Body of pancreas (tissue), 4 donors: ENCODE measurements at regions not wholly inside any gene's neighbourhood (a gene's known extent, or its start where the extent isn't known, plus 50 kb on each side); places are given as distances from the start of the nearest gene placed in this dataset.

Experiments used
- ATAC-seq: fragments of 150-250 bp; one replicate; pipeline ENCODE4 v1.9.1; 2016
- DNase-seq, 4 donors: peaks; one replicate each; pipeline ENCODE4 v3.0.0-alpha.2; 2019
- H3K27ac ChIP-seq, 4 donors: fragments of 200-600 bp; sonication (generic); 1 replicate in 3 of 4; 2 replicates in 1 of 4; pipeline versions ENCODE4 v1.5.1 to v1.6.1; 2016 to 2019; ENCODE audit warnings: mild to moderate bottlenecking in 1 of 4, mixed read lengths in 1 of 4, moderate library complexity in 1 of 4
- H3K27me3 ChIP-seq, 2 donors: fragments of 200-600 bp; sonication (generic); one replicate each; pipeline ENCODE4 v1.6.0; 2016; ENCODE audit warnings: mild to moderate bottlenecking in 1 of 2
- H3K36me3 ChIP-seq, 2 donors: fragments of 200-600 bp; sonication (generic); replicated peaks in 1 of 2; 2 replicates each; pipeline ENCODE4 v1.5.1; 2016; ENCODE audit warnings: low read depth in 2 of 2; ENCODE audit not compliant: insufficient read depth in 1 of 2
- H3K4me1 ChIP-seq: fragments of 200-600 bp; sonication (generic); one replicate; pipeline ENCODE4 v1.6.0; 2016
- H3K4me3 ChIP-seq, 2 donors: fragments of 200-600 bp; sonication (generic); 1 replicate in 1 of 2; 2 replicates in 1 of 2; pipeline ENCODE4 v1.5.1; 2016 to 2019
- H3K9me3 ChIP-seq, 3 donors: fragments of 200-600 bp; sonication (generic); 1 replicate in 2 of 3; 2 replicates in 1 of 3; pipeline ENCODE4 v1.5.1; 2016
- POLR2A ChIP-seq, 3 donors: fragments of 450-650 bp; IDR thresholded peaks; one replicate each; pipeline ENCODE4 v1.6.1; 2016; ENCODE audit warnings: antibody characterized with exemption in 3 of 3, mild to moderate bottlenecking in 2 of 3
- WGBS, 2 donors: methylation state at CpG; one replicate each; pipeline ENCODE4 v1.1.5; 2017; 5-methylcytosine and 5-hydroxymethylcytosine counted together
- intact Hi-C: fragments of 100-400 bp; cut with DNase I; formaldehyde crosslinking; loops from one replicate; pipeline ENCODE4 v1.15.1; 2023
- TF ChIP-seq, protein P1 (sequence below), 7 experiments: fragments of 450-650 bp in 4 of 7; fragments of 200-600 bp in 3 of 7; sonication (generic) in 3 of 7; IDR thresholded peaks; one replicate each; pipeline ENCODE4 v1.5.1; 2016 to 2019; ENCODE audit warnings: antibody characterized with exemption in 7 of 7

DNA sequence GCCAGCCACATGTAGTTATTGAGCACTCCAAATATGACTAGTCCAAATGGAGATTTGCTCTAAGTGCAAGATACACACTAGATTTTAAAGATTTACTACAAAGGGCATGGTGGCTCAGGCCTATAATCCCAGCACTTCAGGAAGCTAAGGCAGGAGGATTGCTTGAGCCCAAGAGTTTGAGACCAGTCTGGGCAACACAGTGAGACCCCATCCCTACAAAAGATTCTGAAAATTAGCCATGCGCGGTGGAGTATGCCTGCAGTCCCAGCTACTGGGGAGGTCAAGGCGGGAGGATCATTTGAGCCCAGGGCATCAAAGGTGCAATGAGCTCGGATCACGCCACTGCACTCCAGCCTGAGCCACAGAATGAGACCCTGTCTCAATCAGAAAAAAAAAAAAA, 93.5 kb upstream of the HNRNPA3 start:
- DNase-seq: no peak
- no peak for ATAC-seq
- 88 to 98% methylated on average over 5 of the region's 5 CpGs for WGBS, 2 donors
- no peaks in the 10 kb centered on the region for H3K27me3 ChIP-seq
- no peak overlapping the region for H3K27ac ChIP-seq
- no peak overlapping the region for H3K4me3 ChIP-seq
- no peaks in the 10 kb centered on the region for H3K9me3 ChIP-seq
- H3K4me1 ChIP-seq: no peaks in the 10 kb centered on the region
- H3K36me3 ChIP-seq: no peaks in the 10 kb centered on the region
- no peak for TF ChIP-seq POLR2A (IDR thresholded peaks at IDR 0.05)
- TF ChIP-seq, protein P1, sequence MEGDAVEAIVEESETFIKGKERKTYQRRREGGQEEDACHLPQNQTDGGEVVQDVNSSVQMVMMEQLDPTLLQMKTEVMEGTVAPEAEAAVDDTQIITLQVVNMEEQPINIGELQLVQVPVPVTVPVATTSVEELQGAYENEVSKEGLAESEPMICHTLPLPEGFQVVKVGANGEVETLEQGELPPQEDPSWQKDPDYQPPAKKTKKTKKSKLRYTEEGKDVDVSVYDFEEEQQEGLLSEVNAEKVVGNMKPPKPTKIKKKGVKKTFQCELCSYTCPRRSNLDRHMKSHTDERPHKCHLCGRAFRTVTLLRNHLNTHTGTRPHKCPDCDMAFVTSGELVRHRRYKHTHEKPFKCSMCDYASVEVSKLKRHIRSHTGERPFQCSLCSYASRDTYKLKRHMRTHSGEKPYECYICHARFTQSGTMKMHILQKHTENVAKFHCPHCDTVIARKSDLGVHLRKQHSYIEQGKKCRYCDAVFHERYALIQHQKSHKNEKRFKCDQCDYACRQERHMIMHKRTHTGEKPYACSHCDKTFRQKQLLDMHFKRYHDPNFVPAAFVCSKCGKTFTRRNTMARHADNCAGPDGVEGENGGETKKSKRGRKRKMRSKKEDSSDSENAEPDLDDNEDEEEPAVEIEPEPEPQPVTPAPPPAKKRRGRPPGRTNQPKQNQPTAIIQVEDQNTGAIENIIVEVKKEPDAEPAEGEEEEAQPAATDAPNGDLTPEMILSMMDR (IDR thresholded peaks at IDR 0.05): no peak
- intact Hi-C loops: no loop called here

GRCh38 chr2:177123048-177123447, 89.5 kb upstream of the HNRNPA3 start:
- Histone ChIP-seq H3K4me3 (no peak overlapping the region), H3K27ac (no peak overlapping the region), H3K27me3 (no peaks in the 10 kb centered on the region), H3K9me3 (no peaks in the 10 kb centered on the region), H3K4me1 (no peaks in the 10 kb centered on the region), H3K36me3 (no peaks in the 10 kb centered on the region)
- intact Hi-C loops: no loop called here
- TF ChIP-seq POLR2A (IDR thresholded peaks at IDR 0.05): no peak
- 66 to 69% methylated on average over 1 of the region's 1 CpG for WGBS, 2 donors
- DNase-seq: no peak
- no peak for ATAC-seq

GRCh38 chr2:177124371-177124770, 88.2 kb upstream of the HNRNPA3 start:
- no peak overlapping the region for H3K4me3 ChIP-seq
- H3K36me3 ChIP-seq: no peaks in the 10 kb centered on the region
- H3K27ac ChIP-seq: no peak overlapping the region
- H3K27me3 ChIP-seq: no peaks in the 10 kb centered on the region
- intact Hi-C loops: no loop called here
- TF ChIP-seq POLR2A (IDR thresholded peaks at IDR 0.05): no peak
- TF ChIP-seq, protein P1 (IDR thresholded peaks at IDR 0.05): no peak
- WGBS, 2 donors: 63 to 76% methylated on average over 2 of the region's 2 CpGs
- no peaks in the 10 kb centered on the region for H3K9me3 ChIP-seq
- no peak for ATAC-seq
- H3K4me1 ChIP-seq: no peaks in the 10 kb centered on the region
- DNase-seq: no peak

DNA sequence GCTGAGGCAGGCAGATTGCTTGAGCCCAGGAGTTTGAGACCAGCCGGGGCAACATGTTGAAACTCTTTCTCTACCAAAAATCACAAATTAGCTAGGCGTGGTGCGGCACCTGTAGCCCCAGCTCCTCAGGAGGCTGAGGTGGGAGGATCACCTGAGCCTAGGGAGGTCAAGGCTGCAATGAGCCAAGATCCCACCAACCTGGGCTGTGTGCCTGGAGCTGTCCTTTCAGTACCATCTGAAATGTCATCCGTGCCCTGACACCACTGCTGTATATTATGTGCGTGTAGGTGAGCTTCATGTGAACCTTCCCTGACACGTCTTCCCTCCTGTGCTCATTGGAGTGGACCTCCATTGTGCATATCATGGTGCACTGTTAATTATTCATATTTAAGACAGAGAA, 84.8 kb upstream of the HNRNPA3 start:
- no peaks in the 10 kb centered on the region for H3K9me3 ChIP-seq
- DNase-seq: no peak
- H3K4me3 ChIP-seq: no peak overlapping the region
- no peaks in the 10 kb centered on the region for H3K4me1 ChIP-seq
- no peak overlapping the region for H3K27ac ChIP-seq
- TF ChIP-seq, protein P1 (IDR thresholded peaks at IDR 0.05): no peak
- no peak for TF ChIP-seq POLR2A (IDR thresholded peaks at IDR 0.05)
- no peaks in the 10 kb centered on the region for H3K27me3 ChIP-seq
- intact Hi-C loops: no loop called here
- no peaks in the 10 kb centered on the region for H3K36me3 ChIP-seq
- no peak for ATAC-seq
- WGBS, 2 donors: 86 to 95% methylated on average over 5 to 6 of the region's 6 CpGs

DNA sequence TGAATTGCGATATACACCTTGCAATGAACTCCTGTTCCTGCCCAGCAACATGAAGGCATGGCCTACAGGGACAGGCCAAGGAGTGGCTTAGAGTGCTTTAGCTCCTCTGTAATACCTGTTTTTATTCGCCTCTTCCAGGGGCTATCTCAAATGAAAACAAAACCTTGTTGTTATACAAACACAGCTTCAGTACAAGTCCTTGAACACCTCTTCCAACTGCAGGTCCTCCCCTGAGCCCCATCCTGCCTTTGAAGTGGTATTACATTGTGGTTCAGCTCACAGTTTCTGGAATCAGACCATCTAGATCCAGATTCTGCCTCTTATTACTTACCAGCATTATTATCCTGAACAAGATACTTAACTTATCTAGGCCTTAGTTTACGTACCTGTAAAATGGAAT, 83.0 kb upstream of the HNRNPA3 start:
- Histone ChIP-seq H3K4me1 (no peaks in the 10 kb centered on the region), H3K4me3 (no peak overlapping the region), H3K36me3 (no peaks in the 10 kb centered on the region), H3K9me3 (no peaks in the 10 kb centered on the region), H3K27ac (no peak overlapping the region), H3K27me3 (no peaks in the 10 kb centered on the region)
- TF ChIP-seq, protein P1 (IDR thresholded peaks at IDR 0.05): no peak
- no peak for TF ChIP-seq POLR2A (IDR thresholded peaks at IDR 0.05)
- DNase-seq: no peak
- intact Hi-C loops: no loop called here
- WGBS, 2 donors: 68 to 71% methylated on average over 3 of the region's 3 CpGs
- no peak for ATAC-seq
